ENCODE measurements at regions not wholly inside any gene's neighbourhood (a gene's known extent, or its start where the extent isn't known, plus 50 kb on each side); places are given as distances from the start of the nearest gene placed in this dataset.

GRCh38 chrX:95693365-95693764 lies 991.3 kb upstream of the DIAPH2 start (continued):
- TF ChIP-seq SRF (IDR thresholded peaks at IDR 0.05; ENCODE audit: low read depth, low read length) (no peak), CBX5 (IDR thresholded peaks at IDR 0.05; ENCODE audit: low read depth, low read length) (no peak), FOSL1 (IDR thresholded peaks at IDR 0.05; ENCODE audit: insufficient read depth, low read depth, low read length) (no peak), JUN (IDR thresholded peaks at IDR 0.05; ENCODE audit: low read depth, low read length) (no peak), EP300 (IDR thresholded peaks at IDR 0.05; ENCODE audit: borderline replicate concordance in 1 of 2, low read depth in 2 of 2, low read length in 2 of 2) (no peak), HDAC6 (IDR thresholded peaks at IDR 0.05; ENCODE audit: low read depth, low read length) (no peak), RNF2 (IDR thresholded peaks at IDR 0.05; ENCODE audit: borderline replicate concordance, low read depth, low read length, missing control alignments, poor library complexity, severe bottlenecking) (no peak), PHF8 (conservative IDR thresholded peaks at IDR 0.05; ENCODE audit: low read depth, low read length) (no peak)

Data from H1 (cell line).